ENCODE measurements at regions not wholly inside any gene's neighbourhood (a gene's known extent, or its start where the extent isn't known, plus 50 kb on each side); places are given as distances from the start of the nearest gene placed in this dataset.
"Not testable (repeated sequence)": the region's sequence is repeated elsewhere in the genome, so short reads cannot be mapped to it uniquely, and the experiment has no call there.

DNA sequence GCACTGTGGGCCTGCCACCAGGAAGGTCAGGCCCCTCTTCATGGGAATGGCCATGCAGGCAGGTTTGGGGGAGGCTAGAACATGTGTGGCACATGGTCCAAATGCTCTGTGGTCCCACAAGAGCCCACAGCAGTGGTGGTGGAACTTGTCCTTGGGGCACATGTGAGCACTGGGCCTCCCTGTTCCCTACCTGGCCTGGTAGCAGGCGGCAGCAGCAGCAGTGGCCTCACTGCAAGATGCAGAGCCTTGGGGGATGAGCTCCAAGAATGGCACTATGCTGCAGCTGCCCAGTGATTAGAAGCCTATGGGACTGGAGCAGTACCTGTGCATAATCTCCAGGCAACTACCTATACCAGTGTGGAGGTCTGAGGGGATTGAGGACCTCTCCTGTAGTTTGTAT lies 197.0 kb upstream of the DCAF8L1 start:
- TF ChIP-seq, protein P1, sequence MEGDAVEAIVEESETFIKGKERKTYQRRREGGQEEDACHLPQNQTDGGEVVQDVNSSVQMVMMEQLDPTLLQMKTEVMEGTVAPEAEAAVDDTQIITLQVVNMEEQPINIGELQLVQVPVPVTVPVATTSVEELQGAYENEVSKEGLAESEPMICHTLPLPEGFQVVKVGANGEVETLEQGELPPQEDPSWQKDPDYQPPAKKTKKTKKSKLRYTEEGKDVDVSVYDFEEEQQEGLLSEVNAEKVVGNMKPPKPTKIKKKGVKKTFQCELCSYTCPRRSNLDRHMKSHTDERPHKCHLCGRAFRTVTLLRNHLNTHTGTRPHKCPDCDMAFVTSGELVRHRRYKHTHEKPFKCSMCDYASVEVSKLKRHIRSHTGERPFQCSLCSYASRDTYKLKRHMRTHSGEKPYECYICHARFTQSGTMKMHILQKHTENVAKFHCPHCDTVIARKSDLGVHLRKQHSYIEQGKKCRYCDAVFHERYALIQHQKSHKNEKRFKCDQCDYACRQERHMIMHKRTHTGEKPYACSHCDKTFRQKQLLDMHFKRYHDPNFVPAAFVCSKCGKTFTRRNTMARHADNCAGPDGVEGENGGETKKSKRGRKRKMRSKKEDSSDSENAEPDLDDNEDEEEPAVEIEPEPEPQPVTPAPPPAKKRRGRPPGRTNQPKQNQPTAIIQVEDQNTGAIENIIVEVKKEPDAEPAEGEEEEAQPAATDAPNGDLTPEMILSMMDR (IDR thresholded peaks at IDR 0.05; ENCODE audit: low read depth, low read length, missing control alignments): no peak
- H3K4me3 ChIP-seq (ENCODE audit: low read depth, low read length): no peak overlapping the region
- no peak for DNase-seq (ENCODE audit: low read depth)

DNA sequence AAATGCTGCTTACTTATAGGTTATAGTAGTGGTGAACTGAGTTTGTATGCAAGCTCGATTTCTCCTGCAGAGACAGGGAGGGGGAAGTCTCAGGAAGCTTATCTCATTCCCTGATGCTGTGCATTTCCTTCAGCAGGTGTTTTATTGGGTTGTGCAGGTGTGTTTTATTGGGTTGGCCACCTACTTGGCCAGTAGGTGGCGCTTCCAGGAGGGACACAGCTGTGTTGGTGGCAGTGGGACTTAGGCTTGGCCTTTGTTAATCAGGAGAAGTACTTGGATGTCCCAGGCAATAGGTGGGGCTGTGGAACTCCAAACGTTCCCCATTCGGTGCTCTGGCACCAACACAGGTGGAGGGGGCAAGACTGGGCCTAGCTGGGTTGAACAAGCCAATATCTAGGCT lies 196.0 kb upstream of the DCAF8L1 start:
- no peak overlapping the region for H3K4me3 ChIP-seq (ENCODE audit: low read depth, low read length)
- DNase-seq (ENCODE audit: low read depth): no peak
- TF ChIP-seq, protein P1 (IDR thresholded peaks at IDR 0.05; ENCODE audit: low read depth, low read length, missing control alignments): peak; percentile 24

DNA sequence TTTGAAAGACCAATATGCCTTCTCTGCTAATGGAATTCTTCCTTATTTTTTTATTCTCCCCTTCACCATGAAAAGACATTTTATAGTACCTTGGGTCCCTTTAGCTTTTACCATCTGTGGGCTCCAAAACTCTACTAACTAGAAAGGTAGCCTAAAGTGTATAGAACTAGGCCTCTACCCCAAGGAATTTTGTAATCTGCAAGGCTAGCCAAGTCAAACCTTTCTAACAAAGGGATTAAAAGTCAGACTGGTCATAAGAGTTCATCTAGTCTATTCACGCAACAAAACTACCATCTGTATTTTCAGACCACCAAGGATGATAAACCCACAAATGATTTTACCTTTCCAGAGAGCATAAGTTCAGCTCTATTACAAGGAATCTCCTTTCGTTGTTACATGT lies 189.5 kb upstream of the DCAF8L1 start:
- TF ChIP-seq, protein P1 (IDR thresholded peaks at IDR 0.05; ENCODE audit: low read depth, low read length, missing control alignments): no peak
- DNase-seq (ENCODE audit: low read depth): no peak
- no peak overlapping the region for H3K4me3 ChIP-seq (ENCODE audit: low read depth, low read length)

DNA sequence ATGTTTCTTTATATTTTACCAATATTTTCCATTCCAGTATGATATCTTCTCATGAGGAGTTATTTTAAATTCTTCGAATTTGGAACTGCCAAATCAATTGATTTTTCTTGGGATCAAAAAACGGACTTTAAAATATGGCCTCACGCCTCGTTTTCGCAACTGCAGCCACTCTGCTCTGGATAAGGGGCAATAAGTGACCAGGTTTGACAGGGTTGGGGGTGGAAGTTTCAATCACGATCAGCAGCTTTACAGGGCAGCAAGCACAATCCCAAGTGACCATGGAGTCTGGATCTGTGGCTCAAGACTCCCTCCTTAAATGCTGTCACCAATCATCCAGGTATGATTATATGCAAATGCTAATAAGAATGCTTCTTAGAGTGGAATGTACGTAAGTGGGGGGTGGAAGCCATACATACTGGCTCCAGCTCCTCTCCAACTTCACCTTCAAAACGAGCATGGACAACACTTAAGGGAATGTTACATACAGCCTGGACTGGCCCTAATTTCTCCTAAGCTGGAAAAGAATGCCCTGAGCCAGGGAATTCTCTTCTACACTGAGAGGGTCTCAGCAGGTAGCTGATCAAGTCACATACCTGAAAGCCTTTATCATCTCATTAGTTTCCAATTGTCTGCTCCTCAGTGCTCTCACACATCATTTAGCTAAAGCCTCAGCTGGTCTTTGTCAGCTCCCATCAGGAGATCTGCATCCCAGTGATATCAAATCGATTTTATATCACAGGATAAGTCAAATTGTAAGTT lies 176.9 kb upstream of the DCAF8L1 start:
- TF ChIP-seq, protein P1 (IDR thresholded peaks at IDR 0.05; ENCODE audit: low read depth, low read length, missing control alignments): no peak
- no peak for DNase-seq (ENCODE audit: low read depth)
- no peak overlapping the region for H3K4me3 ChIP-seq (ENCODE audit: low read depth, low read length)

DNA sequence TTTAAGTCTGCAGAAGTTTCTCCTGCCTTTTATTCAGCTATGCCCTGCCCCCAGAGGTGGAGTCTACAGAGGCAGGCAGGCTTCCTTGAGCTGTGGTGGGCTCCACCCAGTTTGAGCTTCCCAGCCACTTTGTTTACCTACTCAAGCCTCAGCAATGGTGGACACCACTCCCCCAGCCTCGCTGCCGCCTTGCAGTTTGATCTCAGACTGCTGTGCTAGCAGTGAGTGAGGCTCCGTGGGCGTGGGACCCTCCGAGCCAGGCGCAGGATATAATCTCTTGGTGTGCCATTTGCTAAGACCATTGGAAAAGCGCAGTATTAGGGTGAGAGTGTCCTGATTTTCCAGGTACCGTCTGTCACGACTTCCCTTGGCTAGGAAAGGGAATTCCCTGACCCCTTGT lies 171.0 kb upstream of the DCAF8L1 start:
- not testable (repeated sequence) for DNase-seq (ENCODE audit: low read depth); H3K4me3 ChIP-seq (ENCODE audit: low read depth, low read length)

DNA sequence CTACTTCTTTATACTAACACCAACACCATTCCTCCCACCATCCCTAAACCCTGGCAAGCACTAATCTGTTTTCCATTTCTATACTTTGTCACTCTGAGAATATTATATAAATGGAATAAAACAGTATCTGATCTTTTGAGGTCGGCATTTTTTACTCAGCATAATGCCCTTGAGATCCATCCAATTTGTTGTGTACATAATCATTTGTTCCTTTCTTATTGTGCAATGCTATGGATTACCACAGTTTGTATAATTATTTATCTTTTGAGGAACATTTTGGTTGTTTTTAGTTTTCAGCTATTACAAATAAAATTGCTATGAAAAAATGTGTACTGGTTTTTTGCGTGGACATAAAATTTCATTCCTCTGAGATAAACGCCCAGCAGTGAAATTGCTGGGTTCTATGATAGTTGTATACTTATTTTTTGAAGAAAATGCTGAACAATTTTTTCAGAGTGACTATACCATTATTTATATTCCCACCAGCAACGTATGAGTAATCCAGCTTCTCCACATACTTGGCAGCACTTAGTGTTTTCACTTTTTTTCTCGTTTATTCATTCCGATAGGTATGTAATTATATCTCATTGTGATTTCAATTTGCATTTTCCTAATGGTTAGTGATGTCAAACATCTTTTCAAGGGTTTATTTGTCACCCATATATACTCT lies 154.3 kb upstream of the DCAF8L1 start:
- no peak overlapping the region for H3K4me3 ChIP-seq (ENCODE audit: low read depth, low read length)
- DNase-seq (ENCODE audit: low read depth): no peak
- TF ChIP-seq, protein P1 (IDR thresholded peaks at IDR 0.05; ENCODE audit: low read depth, low read length, missing control alignments): no peak

DNA sequence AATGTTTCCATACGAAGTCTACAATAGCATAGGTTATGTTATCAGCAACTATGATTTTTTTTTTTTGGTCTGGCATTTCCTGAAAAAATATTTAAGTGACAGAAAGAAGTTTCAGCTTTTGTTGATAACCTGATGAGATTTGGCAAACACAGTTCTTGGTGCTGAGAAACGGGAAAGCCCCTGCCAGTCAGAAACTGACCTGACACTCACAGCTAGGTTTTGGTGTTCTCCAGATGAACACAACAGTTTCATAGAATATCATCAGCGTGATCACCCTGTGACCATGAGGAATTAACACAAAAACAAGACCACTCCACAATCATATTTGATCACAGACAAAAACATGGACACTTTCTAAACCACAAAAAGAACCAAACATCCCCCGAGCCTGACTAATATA lies 152.5 kb upstream of the DCAF8L1 start:
- no peak for DNase-seq (ENCODE audit: low read depth)
- TF ChIP-seq, protein P1 (IDR thresholded peaks at IDR 0.05; ENCODE audit: low read depth, low read length, missing control alignments): no peak
- H3K4me3 ChIP-seq (ENCODE audit: low read depth, low read length): no peak overlapping the region

All from GM12864 (cell line).